Spleen (tissue), 11 donors: ENCODE measurements at regions not wholly inside any gene's neighbourhood (a gene's known extent, or its start where the extent isn't known, plus 50 kb on each side); places are given as distances from the start of the nearest gene placed in this dataset.

Experiments used
- DNase-seq: peaks from one replicate; pipeline ENCODE4 v3.0.0-alpha.2; 2020
- H3K27ac ChIP-seq, 8 donors: fragments of 200-600 bp; sonication (generic) in 7 of 8; 1 replicate in 4 of 8; 2 replicates in 4 of 8; pipeline versions ENCODE4 v1.5.0 to v1.8.0; 2016 to 2021; ENCODE audit warnings: inconsistent platforms in 4 of 8, mild to moderate bottlenecking in 4 of 8, moderate library complexity in 1 of 8
- H3K27me3 ChIP-seq, 7 donors: fragments of 200-600 bp; sonication (generic) in 6 of 7; replicated peaks in 1 of 7; 1 replicate in 4 of 7; 2 replicates in 3 of 7; pipeline versions ENCODE4 v1.5.0 to v1.8.0; 2016 to 2021; ENCODE audit warnings: inconsistent platforms in 3 of 7, mild to moderate bottlenecking in 1 of 7
- H3K36me3 ChIP-seq, 6 donors: fragments of 200-600 bp; sonication (generic) in 5 of 6; 1 replicate in 4 of 6; 2 replicates in 2 of 6; pipeline versions ENCODE4 v1.5.0 to v1.8.0; 2016 to 2021; ENCODE audit warnings: inconsistent platforms in 2 of 6
- H3K4me1 ChIP-seq, 6 donors: fragments of 200-600 bp; sonication (generic) in 5 of 6; 1 replicate in 3 of 6; 2 replicates in 3 of 6; pipeline versions ENCODE4 v1.5.0 to v1.8.0; 2016 to 2021; ENCODE audit warnings: inconsistent platforms in 3 of 6
- H3K4me3 ChIP-seq, 8 donors: fragments of 200-600 bp; sonication (generic) in 7 of 8; 1 replicate in 4 of 8; 2 replicates in 4 of 8; pipeline versions ENCODE4 v1.5.0 to v1.8.0; 2016 to 2021; ENCODE audit warnings: inconsistent platforms in 4 of 8, mild to moderate bottlenecking in 4 of 8, moderate library complexity in 2 of 8
- H3K9me3 ChIP-seq, 8 donors: fragments of 200-600 bp; sonication (generic) in 7 of 8; 1 replicate in 4 of 8; 2 replicates in 4 of 8; pipeline versions ENCODE4 v1.5.0 to v1.8.0; 2016 to 2021; ENCODE audit warnings: inconsistent platforms in 4 of 8
- POLR2A ChIP-seq, 3 donors: fragments of 450-650 bp; IDR thresholded peaks; one replicate each; pipeline ENCODE4 v1.5.1; 2017; ENCODE audit warnings: antibody characterized with exemption in 3 of 3, mild to moderate bottlenecking in 1 of 3
- POLR2AphosphoS5 ChIP-seq, 3 donors: sonication (generic); formaldehyde crosslinking; IDR thresholded peaks; one replicate each; pipeline ENCODE4 v1.5.1; 2017; ENCODE audit warnings: antibody characterized with exemption in 3 of 3
- WGBS, 5 donors: extraction: QIAGEN DNeasy Blood & Tissue Kit in 3 of 5; methylation state at CpG; one replicate each; pipeline versions ENCODE4 v1.1.5 to v1.1.7; 2013 to 2018; 5-methylcytosine and 5-hydroxymethylcytosine counted together
- intact Hi-C: fragments of 100-400 bp; cut with DNase I; formaldehyde crosslinking; loops from one replicate; pipeline ENCODE4 v1.15.0; 2023; ENCODE audit warnings: low total_unique reads
- TF ChIP-seq, protein P1 (sequence below), 11 experiments: fragments of 200-600 bp in 7 of 11; fragments of 450-650 bp in 4 of 11; sonication (generic) in 4 of 11; IDR thresholded peaks in 8 of 11; conservative IDR thresholded peaks in 3 of 11; 1 replicate in 7 of 11; 2 replicates in 4 of 11; pipeline versions ENCODE4 v1.4.0 to v1.8.0; 2016 to 2021; ENCODE audit warnings: antibody characterized with exemption in 11 of 11, inconsistent platforms in 4 of 11, mild to moderate bottlenecking in 1 of 11
- donor health status: healthy with polysubstance abuse.
- donor health status: DM: no; HTN: no; CAD: no; lungs with moderate emphysema.
- donor health status: DM: no; HTN: no; CAD: no.
- donor health status: Bipolar disorder and iron deficiency.
- donor health status: healthy.
- donor health status: DM: no; HTN: no; CAD: no.
- donor health status: DM: yes; HTN: yes; CAD: no.

- no peak overlapping the region for H3K4me3 ChIP-seq
- no peaks in the 10 kb centered on the region for H3K9me3 ChIP-seq
- 78 to 92% (median 84%) methylated on average over 1 of the region's 1 CpG for WGBS, 5 donors
These were observed 239.0 kb downstream of the PCDH18 start for GRCh38 chr4:137293281-137293680.

DNA sequence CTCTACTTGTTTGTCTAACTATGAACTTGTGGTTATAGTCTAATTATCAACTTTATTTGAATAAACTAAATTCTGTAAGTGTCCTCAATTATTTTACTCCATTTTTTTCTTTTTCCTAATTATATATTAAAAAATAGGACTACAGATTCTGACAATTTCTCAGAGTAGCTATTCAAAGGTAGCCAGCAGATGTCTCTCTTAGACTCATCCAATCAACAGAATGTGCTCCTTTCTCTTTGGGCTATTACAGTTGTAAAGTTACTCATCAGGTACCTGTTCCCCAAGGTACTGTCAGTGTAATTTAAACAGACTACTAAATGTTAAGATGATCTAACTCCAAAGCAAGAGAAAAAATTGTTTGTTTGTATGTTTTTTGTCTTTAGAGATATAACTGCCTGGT lies 248.6 kb downstream of the PCDH18 start:
- H3K4me3 ChIP-seq: no peak overlapping the region
- intact Hi-C loops: no loop called here
- DNase-seq: no peak

More at GRCh38 chr4:137293281-137293680, 239.0 kb downstream of the PCDH18 start:
- no peaks in the 10 kb centered on the region for H3K36me3 ChIP-seq
- intact Hi-C loops: no loop called here
- no peak overlapping the region for H3K27ac ChIP-seq
- no peaks in the 10 kb centered on the region for H3K27me3 ChIP-seq
- TF ChIP-seq, protein P1, sequence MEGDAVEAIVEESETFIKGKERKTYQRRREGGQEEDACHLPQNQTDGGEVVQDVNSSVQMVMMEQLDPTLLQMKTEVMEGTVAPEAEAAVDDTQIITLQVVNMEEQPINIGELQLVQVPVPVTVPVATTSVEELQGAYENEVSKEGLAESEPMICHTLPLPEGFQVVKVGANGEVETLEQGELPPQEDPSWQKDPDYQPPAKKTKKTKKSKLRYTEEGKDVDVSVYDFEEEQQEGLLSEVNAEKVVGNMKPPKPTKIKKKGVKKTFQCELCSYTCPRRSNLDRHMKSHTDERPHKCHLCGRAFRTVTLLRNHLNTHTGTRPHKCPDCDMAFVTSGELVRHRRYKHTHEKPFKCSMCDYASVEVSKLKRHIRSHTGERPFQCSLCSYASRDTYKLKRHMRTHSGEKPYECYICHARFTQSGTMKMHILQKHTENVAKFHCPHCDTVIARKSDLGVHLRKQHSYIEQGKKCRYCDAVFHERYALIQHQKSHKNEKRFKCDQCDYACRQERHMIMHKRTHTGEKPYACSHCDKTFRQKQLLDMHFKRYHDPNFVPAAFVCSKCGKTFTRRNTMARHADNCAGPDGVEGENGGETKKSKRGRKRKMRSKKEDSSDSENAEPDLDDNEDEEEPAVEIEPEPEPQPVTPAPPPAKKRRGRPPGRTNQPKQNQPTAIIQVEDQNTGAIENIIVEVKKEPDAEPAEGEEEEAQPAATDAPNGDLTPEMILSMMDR (IDR thresholded peaks at IDR 0.05 in 8 of 11, conservative IDR thresholded peaks at IDR 0.05 in 3 of 11): no peak
- TF ChIP-seq POLR2A (IDR thresholded peaks at IDR 0.05) (no peak), POLR2AphosphoS5 (IDR thresholded peaks at IDR 0.05) (no peak)
- no peak for DNase-seq
- H3K4me1 ChIP-seq: no peaks in the 10 kb centered on the region

DNA sequence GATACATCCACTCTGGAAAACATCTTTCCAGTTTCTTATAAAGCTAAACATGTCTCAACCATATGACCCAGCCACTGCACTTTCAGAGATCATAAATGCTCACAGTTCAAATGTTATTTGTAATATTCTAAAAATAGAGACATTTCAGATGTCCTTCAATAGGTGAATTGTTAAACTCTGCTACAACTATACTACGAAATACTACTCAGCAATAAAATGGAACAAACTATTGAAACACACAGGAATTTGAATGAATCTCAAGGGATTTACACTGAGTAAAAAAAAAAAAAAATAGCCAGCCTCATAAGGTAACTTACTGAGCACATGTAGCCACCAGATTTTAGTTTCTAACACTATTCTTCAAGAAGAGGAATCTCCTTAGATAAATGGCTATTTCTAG lies 253.9 kb downstream of the PCDH18 start:
- intact Hi-C loops: no loop called here
- 73 to 82% (median 75%) methylated on average over 1 of the region's 1 CpG for WGBS, 5 donors
- no peaks in the 10 kb centered on the region for H3K27me3 ChIP-seq
- H3K4me1 ChIP-seq: no peaks in the 10 kb centered on the region
- DNase-seq: no peak
- TF ChIP-seq, protein P1 (IDR thresholded peaks at IDR 0.05 in 8 of 11, conservative IDR thresholded peaks at IDR 0.05 in 3 of 11): no peak
- no peak for TF ChIP-seq POLR2AphosphoS5 (IDR thresholded peaks at IDR 0.05)
- TF ChIP-seq POLR2A (IDR thresholded peaks at IDR 0.05): no peak
- no peak overlapping the region for H3K27ac ChIP-seq
- no peak overlapping the region for H3K4me3 ChIP-seq
- no peaks in the 10 kb centered on the region for H3K9me3 ChIP-seq
- H3K36me3 ChIP-seq: no peaks in the 10 kb centered on the region

More for the DNA sequence above, 248.6 kb downstream of the PCDH18 start:
- TF ChIP-seq POLR2AphosphoS5 (IDR thresholded peaks at IDR 0.05): no peak
- TF ChIP-seq, protein P1 (IDR thresholded peaks at IDR 0.05 in 8 of 11, conservative IDR thresholded peaks at IDR 0.05 in 3 of 11): no peak
- TF ChIP-seq POLR2A (IDR thresholded peaks at IDR 0.05): no peak
- Histone ChIP-seq H3K36me3 (no peaks in the 10 kb centered on the region), H3K9me3 (no peaks in the 10 kb centered on the region), H3K27ac (no peak overlapping the region), H3K4me1 (no peaks in the 10 kb centered on the region), H3K27me3 (no peaks in the 10 kb centered on the region)

- TF ChIP-seq POLR2AphosphoS5 (IDR thresholded peaks at IDR 0.05): no peak
- TF ChIP-seq POLR2A (IDR thresholded peaks at IDR 0.05): no peak
- TF ChIP-seq, protein P1 (IDR thresholded peaks at IDR 0.05 in 8 of 11, conservative IDR thresholded peaks at IDR 0.05 in 3 of 11): no peak
- intact Hi-C loops: no loop called here
- H3K27ac ChIP-seq: no peak overlapping the region
- no peaks in the 10 kb centered on the region for H3K4me1 ChIP-seq
- H3K36me3 ChIP-seq: no peaks in the 10 kb centered on the region
- 86 to 91% (median 89%) methylated on average over 1 of the region's 1 CpG for WGBS, 5 donors
- no peaks in the 10 kb centered on the region for H3K27me3 ChIP-seq
- H3K4me3 ChIP-seq: no peak overlapping the region
- no peak for DNase-seq
- H3K9me3 ChIP-seq: peaks cover 0 to 11% (median 2%) of the 10 kb centered on the region in 8 donors
These were observed 257.9 kb downstream of the PCDH18 start for GRCh38 chr4:137274404-137274803.
